Testis (tissue), 2 donors: ENCODE measurements at regions not wholly inside any gene's neighbourhood (a gene's known extent, or its start where the extent isn't known, plus 50 kb on each side); places are given as distances from the start of the nearest gene placed in this dataset.

ENCODE experiments used
- DNase-seq: peaks from one replicate; pipeline ENCODE4 v3.0.0-alpha.2; 2019
- H3K27ac ChIP-seq, 2 donors: fragments of 200-600 bp; sonication (generic); one replicate each; pipeline ENCODE4 v1.5.1; 2019
- H3K27me3 ChIP-seq: fragments of 200-600 bp; sonication (generic); one replicate; pipeline ENCODE4 v1.5.1; 2019
- H3K36me3 ChIP-seq: fragments of 200-600 bp; sonication (generic); one replicate; pipeline ENCODE4 v1.5.1; 2017; ENCODE audit warnings: low read depth; ENCODE audit errors: missing control alignments
- H3K4me1 ChIP-seq: fragments of 200-600 bp; sonication (generic); one replicate; pipeline ENCODE4 v1.5.1; 2019
- H3K4me3 ChIP-seq, 2 donors: fragments of 200-600 bp; sonication (generic); one replicate each; pipeline ENCODE4 v1.5.1; 2017 to 2019
- H3K9me3 ChIP-seq: fragments of 200-600 bp; sonication (generic); one replicate; pipeline ENCODE4 v1.5.1; 2017
- CTCF ChIP-seq, 3 experiments: fragments of 450-650 bp in 2 of 3; fragments of 200-600 bp in 1 of 3; sonication (generic) in 1 of 3; IDR thresholded peaks; one replicate each; pipeline ENCODE4 v1.5.1; 2016 to 2019; ENCODE audit warnings: antibody characterized with exemption in 3 of 3, mild to moderate bottlenecking in 2 of 3, moderate library complexity in 1 of 3
- POLR2A ChIP-seq: fragments of 450-650 bp; IDR thresholded peaks from one replicate; pipeline ENCODE4 v1.6.1; 2017; ENCODE audit warnings: antibody characterized with exemption, mild to moderate bottlenecking, moderate library complexity
- WGBS, 2 donors: methylation state at CpG; one replicate each; pipeline ENCODE4 v1.1.5; 2018; 5-methylcytosine and 5-hydroxymethylcytosine counted together
- intact Hi-C: fragments of 100-400 bp; cut with DNase I; formaldehyde crosslinking; loops from one replicate; pipeline ENCODE4 v1.15.1; 2023; ENCODE audit warnings: low total_unique reads

GRCh38 chrX:42846741-42847140, 68.8 kb upstream of the PPP1R2C start:
- no peak for TF ChIP-seq POLR2A
- no peak for TF ChIP-seq CTCF (IDR thresholded peaks at IDR 0.05)
- H3K4me3 ChIP-seq: no peak overlapping the region
- H3K9me3 ChIP-seq: no peaks in the 10 kb centered on the region
- H3K36me3 ChIP-seq: no peaks in the 10 kb centered on the region
- H3K4me1 ChIP-seq: no peaks in the 10 kb centered on the region
- no peak overlapping the region for H3K27ac ChIP-seq
- no peaks in the 10 kb centered on the region for H3K27me3 ChIP-seq
- DNase-seq: no peak
- WGBS, 2 donors: 55 to 89% methylated on average over 1 of the region's 1 CpG
- intact Hi-C loops: no loop called here

- Histone ChIP-seq H3K4me1 (no peaks in the 10 kb centered on the region), H3K9me3 (no peaks in the 10 kb centered on the region), H3K4me3 (no peak overlapping the region), H3K27ac (no peak overlapping the region), H3K27me3 (no peaks in the 10 kb centered on the region), H3K36me3 (no peaks in the 10 kb centered on the region)
- intact Hi-C loops: no loop called here
- TF ChIP-seq CTCF (IDR thresholded peaks at IDR 0.05): no peak
- TF ChIP-seq POLR2A: no peak
- no peak for DNase-seq
- 82 to 87% methylated on average over 2 of the region's 2 CpGs for WGBS, 2 donors
These were observed 77.3 kb upstream of the PPP1R2C start for GRCh38 chrX:42855259-42855658.

GRCh38 chrX:42857766-42858165, 79.8 kb upstream of the PPP1R2C start:
- no peaks in the 10 kb centered on the region for H3K27me3 ChIP-seq
- H3K27ac ChIP-seq: no peak overlapping the region
- no peak overlapping the region for H3K4me3 ChIP-seq
- TF ChIP-seq CTCF (IDR thresholded peaks at IDR 0.05) (no peak), POLR2A (no peak)
- no peaks in the 10 kb centered on the region for H3K4me1 ChIP-seq
- no peaks in the 10 kb centered on the region for H3K36me3 ChIP-seq
- 91 to 93% methylated on average over 1 of the region's 1 CpG for WGBS, 2 donors
- no peak for DNase-seq
- intact Hi-C loops: no loop called here
- H3K9me3 ChIP-seq: no peaks in the 10 kb centered on the region

- H3K9me3 ChIP-seq: no peaks in the 10 kb centered on the region
- H3K27me3 ChIP-seq: no peaks in the 10 kb centered on the region
- no peaks in the 10 kb centered on the region for H3K4me1 ChIP-seq
- 90 to 96% methylated on average over 3 of the region's 3 CpGs for WGBS, 2 donors
- no peak overlapping the region for H3K4me3 ChIP-seq
- TF ChIP-seq CTCF (IDR thresholded peaks at IDR 0.05) (no peak), POLR2A (no peak)
- no peak overlapping the region for H3K27ac ChIP-seq
- intact Hi-C loops: no loop called here
- no peak for DNase-seq
- H3K36me3 ChIP-seq: no peaks in the 10 kb centered on the region
These were observed 91.0 kb upstream of the PPP1R2C start for GRCh38 chrX:42869011-42869410.

- H3K4me3 ChIP-seq: no peak overlapping the region
- DNase-seq: no peak
- no peaks in the 10 kb centered on the region for H3K9me3 ChIP-seq
- H3K36me3 ChIP-seq: no peaks in the 10 kb centered on the region
- no peak overlapping the region for H3K27ac ChIP-seq
- intact Hi-C loops: no loop called here
- TF ChIP-seq POLR2A (no peak), CTCF (IDR thresholded peaks at IDR 0.05) (no peak)
- WGBS, 2 donors: 84 to 89% methylated on average over 4 of the region's 4 CpGs
- no peaks in the 10 kb centered on the region for H3K4me1 ChIP-seq
- no peaks in the 10 kb centered on the region for H3K27me3 ChIP-seq
These were observed 91.9 kb upstream of the PPP1R2C start for GRCh38 chrX:42869659-42870476.
